Muscle of leg (tissue), 3 donors: ENCODE measurements at regions not wholly inside any gene's neighbourhood (a gene's known extent, or its start where the extent isn't known, plus 50 kb on each side); places are given as distances from the start of the nearest gene placed in this dataset.
A peak's percentile ranks its signal among the peaks of the same experiment; 100 is the strongest.
"Not testable (repeated sequence)": the region's sequence is repeated elsewhere in the genome, so short reads cannot be mapped to it uniquely, and the experiment has no call there.

Experiments used
- DNase-seq: peaks from one replicate; pipeline ENCODE4 v3.0.0; 2013
- H3K27ac ChIP-seq: one replicate; pipeline ENCODE4 v1.5.1; 2013; ENCODE audit warnings: mild to moderate bottlenecking, low read length, control low read depth
- H3K27me3 ChIP-seq: one replicate; pipeline ENCODE4 v1.6.1; 2013; ENCODE audit warnings: low read length; ENCODE audit not compliant: control insufficient read depth, insufficient read depth
- H3K36me3 ChIP-seq: one replicate; pipeline ENCODE4 v1.6.1; 2013; ENCODE audit warnings: low read length; ENCODE audit not compliant: control insufficient read depth, insufficient read depth
- H3K4me1 ChIP-seq: one replicate; pipeline ENCODE4 v1.6.1; 2013; ENCODE audit warnings: low read length; ENCODE audit not compliant: control insufficient read depth, insufficient read depth
- H3K4me3 ChIP-seq: one replicate; pipeline ENCODE4 v1.5.1; 2013; ENCODE audit warnings: low read length, control low read depth
- H3K9me3 ChIP-seq: replicated peaks from 2 replicates; pipeline ENCODE4 v1.6.1; 2013; ENCODE audit warnings: low read depth, low read length; ENCODE audit not compliant: control insufficient read depth
- WGBS: methylation state at CpG from one replicate; pipeline ENCODE4 v1.1.5; 2013; ENCODE audit warnings: missing lambda C conversion rate; ENCODE audit not compliant: insufficient coverage; 5-methylcytosine and 5-hydroxymethylcytosine counted together

GRCh38 chr3:162390891-162391290, 894.3 kb downstream of the OTOL1 start:
- WGBS, result no CpG with 5 or more reads among the region's 3 CpGs
- Histone ChIP-seq H3K27ac (no peak overlapping the region), H3K36me3 (no peaks in the 10 kb centered on the region), H3K4me1 (no peaks in the 10 kb centered on the region), H3K27me3 (no peaks in the 10 kb centered on the region), H3K9me3 (no peaks in the 10 kb centered on the region), H3K4me3 (no peak overlapping the region)
- DNase-seq, result no peak

GRCh38 chr3:162391301-162391700, 894.7 kb downstream of the OTOL1 start:
- H3K9me3 ChIP-seq, result no peaks in the 10 kb centered on the region
- no peak overlapping the region for H3K27ac ChIP-seq
- WGBS, result no CpG with 5 or more reads among the region's 2 CpGs
- no peak for DNase-seq
- no peak overlapping the region for H3K4me3 ChIP-seq
- H3K36me3 ChIP-seq, result no peaks in the 10 kb centered on the region
- H3K27me3 ChIP-seq, result no peaks in the 10 kb centered on the region
- H3K4me1 ChIP-seq, result no peaks in the 10 kb centered on the region

DNA sequence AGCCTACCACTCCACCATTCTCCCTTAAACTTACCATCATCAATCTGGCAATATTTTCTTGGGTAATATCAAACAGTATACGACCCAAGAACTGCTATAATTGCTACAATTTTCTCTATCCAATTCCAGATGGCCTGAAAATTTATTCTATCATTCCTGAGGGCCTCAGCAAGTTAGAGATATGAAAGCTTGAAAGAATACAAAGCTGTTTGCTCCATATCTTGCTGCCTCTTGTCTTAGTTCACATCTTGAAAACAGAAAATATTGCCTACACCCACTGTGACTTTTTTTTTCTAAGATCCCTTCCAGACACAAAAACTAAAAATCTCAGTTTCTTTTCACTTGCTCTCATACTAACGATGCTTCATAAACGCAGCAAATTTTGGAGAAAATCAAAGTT, 898.9 kb downstream of the OTOL1 start:
- no peak for DNase-seq
- no peak overlapping the region for H3K4me3 ChIP-seq
- no peak overlapping the region for H3K27ac ChIP-seq
- no peaks in the 10 kb centered on the region for H3K4me1 ChIP-seq
- peaks cover 2% of the 10 kb centered on the region for H3K9me3 ChIP-seq
- H3K27me3 ChIP-seq, result no peaks in the 10 kb centered on the region
- no peaks in the 10 kb centered on the region for H3K36me3 ChIP-seq
- no CpG with 5 or more reads among the region's 3 CpGs for WGBS

DNA sequence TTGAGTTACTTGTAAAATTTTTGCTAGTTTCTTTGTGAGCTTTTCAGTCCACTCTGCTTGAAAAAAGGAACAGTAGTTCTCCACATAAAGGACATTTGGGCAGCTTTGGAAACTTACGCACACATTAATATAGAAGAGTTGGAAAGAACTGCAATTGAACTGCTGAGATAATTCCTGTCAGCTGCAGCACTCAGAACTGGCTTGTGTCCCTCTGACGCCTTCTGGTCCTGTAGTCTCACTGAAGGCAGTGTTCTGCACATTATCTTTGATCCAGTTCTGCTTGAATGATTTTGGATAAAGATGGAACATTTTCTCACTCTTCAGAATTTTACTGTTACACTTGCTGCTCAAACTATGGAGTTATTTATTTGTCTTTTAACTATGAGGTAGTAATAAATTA, 901.9 kb downstream of the OTOL1 start:
- Histone ChIP-seq H3K9me3 (peaks cover 2% of the 10 kb centered on the region), H3K27ac (no peak overlapping the region), H3K4me3 (no peak overlapping the region), H3K36me3 (no peaks in the 10 kb centered on the region), H3K27me3 (no peaks in the 10 kb centered on the region), H3K4me1 (no peaks in the 10 kb centered on the region)
- no peak for DNase-seq
- no CpG with 5 or more reads among the region's 2 CpGs for WGBS

DNA sequence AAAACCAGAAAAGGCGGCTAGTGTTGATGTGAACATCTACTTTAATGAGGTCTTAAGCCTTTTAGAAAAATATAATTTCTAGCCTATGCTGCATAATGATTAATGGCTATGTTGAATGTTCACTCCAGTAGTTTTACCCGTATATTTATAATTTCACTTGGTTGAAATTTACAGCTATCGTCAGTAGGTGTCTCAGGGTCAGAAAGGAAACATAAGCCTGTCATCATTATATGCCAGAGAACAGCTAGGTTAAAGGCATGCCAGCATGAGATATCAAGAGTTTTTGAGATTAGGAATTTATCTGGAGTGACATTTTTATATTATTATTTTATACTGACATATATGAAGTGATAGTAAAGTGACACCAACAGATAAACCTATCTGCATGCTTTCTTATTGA, 904.1 kb downstream of the OTOL1 start:
- no peak overlapping the region for H3K4me3 ChIP-seq
- no CpG with 5 or more reads among the region's 3 CpGs for WGBS

DNA sequence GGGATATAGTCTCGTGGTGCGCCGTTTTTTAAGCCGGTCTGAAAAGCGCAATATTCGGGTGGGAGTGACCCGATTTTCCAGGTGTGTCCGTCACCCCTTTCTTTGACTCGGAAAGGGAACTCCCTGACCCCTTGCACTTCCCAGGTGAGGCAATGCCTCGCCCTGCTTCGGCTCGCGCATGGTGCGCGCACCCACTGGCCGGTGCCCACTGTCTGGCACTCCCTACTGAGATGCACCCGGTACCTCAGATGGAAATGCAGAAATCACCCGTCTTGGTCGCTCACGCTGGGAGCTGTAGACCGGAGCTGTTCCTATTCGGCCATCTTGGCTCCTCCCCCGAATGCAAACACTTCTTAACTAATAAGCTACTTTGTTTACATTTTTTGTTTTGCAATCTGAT, 914.9 kb downstream of the OTOL1 start:
- not testable (repeated sequence) for H3K36me3 ChIP-seq, H3K4me3 ChIP-seq, H3K4me1 ChIP-seq, DNase-seq, H3K9me3 ChIP-seq, H3K27me3 ChIP-seq, H3K27ac ChIP-seq
- 95% methylated on average over 5 of the region's 23 CpGs for WGBS

More for the DNA sequence above, 904.1 kb downstream of the OTOL1 start:
- Histone ChIP-seq H3K9me3 (peaks cover 2% of the 10 kb centered on the region), H3K4me1 (no peaks in the 10 kb centered on the region), H3K36me3 (no peaks in the 10 kb centered on the region), H3K27ac (no peak overlapping the region), H3K27me3 (no peaks in the 10 kb centered on the region)
- no peak for DNase-seq

- no peak overlapping the region for H3K4me3 ChIP-seq
- no peaks in the 10 kb centered on the region for H3K36me3 ChIP-seq
- H3K27ac ChIP-seq, result no peak overlapping the region
- peak; percentile 54 for DNase-seq
- H3K27me3 ChIP-seq, result no peaks in the 10 kb centered on the region
- H3K9me3 ChIP-seq, result no peaks in the 10 kb centered on the region
- H3K4me1 ChIP-seq, result no peaks in the 10 kb centered on the region
These were observed 925.1 kb downstream of the OTOL1 start for GRCh38 chr3:162421721-162422120.

DNA sequence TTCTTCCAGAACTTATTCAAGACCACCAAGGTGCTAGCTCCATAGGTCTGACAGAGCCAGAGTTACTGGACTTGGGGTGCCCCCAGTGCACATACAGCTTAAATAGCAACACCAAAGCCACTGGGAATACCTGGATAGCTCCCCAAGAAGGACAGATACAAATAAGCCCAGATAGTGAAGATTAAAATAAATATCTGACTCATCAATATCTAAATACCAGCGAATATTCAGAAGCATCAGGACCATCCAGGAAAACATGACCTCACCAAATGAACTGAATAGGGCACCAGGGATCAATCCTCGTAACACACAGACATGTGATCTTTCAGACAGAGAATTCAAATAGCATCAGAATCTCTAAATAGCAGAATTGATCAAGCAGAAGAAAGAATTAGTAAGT, 931.6 kb downstream of the OTOL1 start:
- Histone ChIP-seq H3K9me3 (no peaks in the 10 kb centered on the region), H3K27me3 (no peaks in the 10 kb centered on the region), H3K27ac (no peak overlapping the region), H3K36me3 (no peaks in the 10 kb centered on the region), H3K4me1 (no peaks in the 10 kb centered on the region), H3K4me3 (no peak overlapping the region)
- no peak for DNase-seq
- WGBS, result no CpG with 5 or more reads among the region's 2 CpGs

GRCh38 chr3:162435750-162436149, 939.1 kb downstream of the OTOL1 start:
- Histone ChIP-seq H3K27me3 (no peaks in the 10 kb centered on the region), H3K9me3 (peaks cover 4% of the 10 kb centered on the region), H3K27ac (no peak overlapping the region), H3K4me1 (no peaks in the 10 kb centered on the region), H3K4me3 (no peak overlapping the region), H3K36me3 (no peaks in the 10 kb centered on the region)
- no peak for DNase-seq
- no CpG with 5 or more reads among the region's 1 CpG for WGBS

GRCh38 chr3:162436826-162437225, 940.2 kb downstream of the OTOL1 start:
- H3K4me3 ChIP-seq, result no peak overlapping the region
- H3K36me3 ChIP-seq, result no peaks in the 10 kb centered on the region
- H3K27me3 ChIP-seq, result no peaks in the 10 kb centered on the region
- no peaks in the 10 kb centered on the region for H3K4me1 ChIP-seq
- no peak for DNase-seq
- no peak overlapping the region for H3K27ac ChIP-seq
- no CpG with 5 or more reads among the region's 2 CpGs for WGBS
- H3K9me3 ChIP-seq, result peaks cover 4% of the 10 kb centered on the region

DNA sequence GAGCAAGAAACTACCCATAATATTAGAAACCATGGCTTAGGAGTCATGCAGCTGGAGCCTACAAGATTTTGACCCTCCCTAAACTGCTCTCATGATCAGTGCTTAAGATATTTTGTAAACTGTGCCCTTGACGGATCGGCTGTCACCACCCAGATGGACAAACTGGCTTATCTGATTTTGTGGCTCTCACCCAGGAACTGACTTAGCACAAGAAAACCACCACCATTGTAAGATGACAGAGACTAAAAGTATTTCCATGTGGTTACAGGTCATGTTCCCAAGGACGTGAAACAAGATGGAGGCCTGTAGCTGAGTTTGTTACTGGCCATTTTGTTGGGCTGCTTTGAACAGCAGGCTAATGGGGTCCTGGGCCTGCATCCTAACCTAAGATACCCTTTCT, 940.9 kb downstream of the OTOL1 start:
- Histone ChIP-seq H3K4me3 (no peak overlapping the region), H3K27ac (no peak overlapping the region), H3K27me3 (no peaks in the 10 kb centered on the region), H3K36me3 (no peaks in the 10 kb centered on the region), H3K4me1 (no peaks in the 10 kb centered on the region), H3K9me3 (peaks cover 4% of the 10 kb centered on the region)
- no CpG with 5 or more reads among the region's 3 CpGs for WGBS
- DNase-seq, result no peak
